ENCODE measurements at regions not wholly inside any gene's neighbourhood (a gene's known extent, or its start where the extent isn't known, plus 50 kb on each side); places are given as distances from the start of the nearest gene placed in this dataset.

DNA sequence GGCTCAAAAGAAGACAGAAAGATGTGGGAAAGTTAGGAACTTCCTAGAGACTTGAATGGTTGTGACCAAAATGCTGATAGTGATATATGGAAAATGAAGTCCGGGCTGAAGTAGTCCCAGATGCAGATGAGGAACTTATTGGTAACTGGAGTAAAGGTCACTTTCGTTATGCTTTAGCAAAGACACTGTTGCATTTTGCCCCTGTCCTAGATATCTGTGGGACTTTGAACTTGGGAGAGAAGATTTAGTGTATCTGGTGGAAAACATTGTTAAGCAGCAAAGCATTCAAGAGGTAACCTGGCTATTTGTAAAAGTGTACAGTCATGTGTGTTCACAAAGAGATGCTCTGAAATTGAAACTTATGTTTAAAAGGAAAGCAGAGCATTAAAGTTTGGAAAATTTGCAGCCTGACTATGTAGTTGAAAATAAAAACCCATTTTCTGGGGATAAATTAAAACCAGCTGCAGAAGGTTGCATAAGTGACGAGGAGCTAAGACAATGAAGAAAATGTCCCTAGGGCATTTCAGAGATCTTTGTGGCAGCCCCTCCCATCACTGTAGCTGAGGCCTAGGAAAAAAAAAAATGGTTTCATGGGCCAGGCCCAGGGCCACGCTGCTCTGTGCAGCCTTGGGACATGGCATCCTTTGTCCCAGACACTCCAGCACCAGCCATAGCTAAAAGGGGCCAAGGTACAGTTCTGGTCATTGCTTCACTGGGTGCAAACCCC lies 1692.2 kb downstream of the HACE1 start:
- TF ChIP-seq, protein P1, sequence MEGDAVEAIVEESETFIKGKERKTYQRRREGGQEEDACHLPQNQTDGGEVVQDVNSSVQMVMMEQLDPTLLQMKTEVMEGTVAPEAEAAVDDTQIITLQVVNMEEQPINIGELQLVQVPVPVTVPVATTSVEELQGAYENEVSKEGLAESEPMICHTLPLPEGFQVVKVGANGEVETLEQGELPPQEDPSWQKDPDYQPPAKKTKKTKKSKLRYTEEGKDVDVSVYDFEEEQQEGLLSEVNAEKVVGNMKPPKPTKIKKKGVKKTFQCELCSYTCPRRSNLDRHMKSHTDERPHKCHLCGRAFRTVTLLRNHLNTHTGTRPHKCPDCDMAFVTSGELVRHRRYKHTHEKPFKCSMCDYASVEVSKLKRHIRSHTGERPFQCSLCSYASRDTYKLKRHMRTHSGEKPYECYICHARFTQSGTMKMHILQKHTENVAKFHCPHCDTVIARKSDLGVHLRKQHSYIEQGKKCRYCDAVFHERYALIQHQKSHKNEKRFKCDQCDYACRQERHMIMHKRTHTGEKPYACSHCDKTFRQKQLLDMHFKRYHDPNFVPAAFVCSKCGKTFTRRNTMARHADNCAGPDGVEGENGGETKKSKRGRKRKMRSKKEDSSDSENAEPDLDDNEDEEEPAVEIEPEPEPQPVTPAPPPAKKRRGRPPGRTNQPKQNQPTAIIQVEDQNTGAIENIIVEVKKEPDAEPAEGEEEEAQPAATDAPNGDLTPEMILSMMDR (IDR thresholded peaks at IDR 0.05): no peak
- TF ChIP-seq ZFX (IDR thresholded peaks at IDR 0.05; ENCODE audit: borderline replicate concordance): no peak
- H3K27ac ChIP-seq: no peak overlapping the region

DNA sequence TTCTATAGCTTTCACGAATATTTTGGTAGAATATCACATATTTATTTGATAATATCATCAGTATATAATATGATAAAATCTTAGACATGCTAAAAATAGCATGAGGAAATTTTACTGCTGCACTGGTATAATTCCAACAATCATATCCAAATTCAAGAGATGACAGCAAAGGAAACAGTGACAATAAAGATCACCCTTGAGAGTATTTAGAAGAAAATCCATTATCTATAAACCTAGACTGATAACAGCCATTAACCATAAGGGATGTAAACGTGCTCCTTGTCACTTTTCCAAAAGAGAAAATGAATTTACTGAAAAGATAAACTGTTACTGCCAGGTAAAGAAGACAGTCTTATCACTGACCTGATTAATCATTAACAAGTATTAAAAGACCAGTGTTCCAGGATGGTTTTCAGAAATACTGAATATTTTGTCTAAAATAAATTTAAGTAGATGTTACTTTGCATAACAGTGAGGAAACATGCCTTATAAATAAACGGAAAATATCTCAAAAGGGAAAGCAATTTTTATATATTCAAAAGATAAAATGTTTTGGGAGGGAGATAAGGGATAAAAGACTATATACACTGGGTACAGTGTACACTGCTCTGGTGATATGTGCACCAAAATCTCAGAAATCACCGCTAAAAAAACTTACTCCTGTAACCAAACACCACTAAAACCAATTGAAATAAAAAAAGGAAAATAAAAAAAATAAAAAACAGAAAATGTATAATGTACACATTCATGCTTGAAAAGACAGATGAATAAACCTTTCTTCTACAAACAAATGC lies 1704.7 kb downstream of the HACE1 start:
- peak overlapping the region; percentile 23; the same call in 1 of the 2 replicates for H3K27ac ChIP-seq
- TF ChIP-seq, protein P1 (IDR thresholded peaks at IDR 0.05): no peak
- TF ChIP-seq ZFX (IDR thresholded peaks at IDR 0.05; ENCODE audit: borderline replicate concordance): no peak

DNA sequence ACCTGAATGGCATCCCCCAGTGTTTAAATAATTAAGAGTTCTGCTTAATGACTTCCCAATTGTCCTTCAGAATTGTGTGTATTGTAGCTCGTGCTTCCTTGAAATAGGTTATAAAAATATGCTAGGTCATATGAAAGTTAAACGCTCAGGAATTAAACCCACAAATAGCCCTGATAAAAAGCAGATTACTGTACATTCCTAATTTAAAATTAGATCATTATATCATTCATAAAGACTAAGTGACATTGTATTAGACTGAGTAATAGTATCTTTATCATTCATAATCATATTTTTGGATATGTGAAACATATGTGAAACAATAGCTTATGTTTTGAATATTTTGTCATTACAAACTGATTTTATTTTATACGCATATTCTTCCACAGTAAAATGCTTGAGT lies 1706.7 kb downstream of the HACE1 start:
- TF ChIP-seq, protein P1 (IDR thresholded peaks at IDR 0.05): no peak
- no peak for TF ChIP-seq ZFX (IDR thresholded peaks at IDR 0.05; ENCODE audit: borderline replicate concordance)
- H3K27ac ChIP-seq: no peak overlapping the region

GRCh38 chr6:103142902-103143301 lies 1716.8 kb downstream of the HACE1 start:
- no peak for TF ChIP-seq ZFX (IDR thresholded peaks at IDR 0.05; ENCODE audit: borderline replicate concordance)
- TF ChIP-seq, protein P1 (IDR thresholded peaks at IDR 0.05): no peak
- H3K27ac ChIP-seq: no peak overlapping the region

DNA sequence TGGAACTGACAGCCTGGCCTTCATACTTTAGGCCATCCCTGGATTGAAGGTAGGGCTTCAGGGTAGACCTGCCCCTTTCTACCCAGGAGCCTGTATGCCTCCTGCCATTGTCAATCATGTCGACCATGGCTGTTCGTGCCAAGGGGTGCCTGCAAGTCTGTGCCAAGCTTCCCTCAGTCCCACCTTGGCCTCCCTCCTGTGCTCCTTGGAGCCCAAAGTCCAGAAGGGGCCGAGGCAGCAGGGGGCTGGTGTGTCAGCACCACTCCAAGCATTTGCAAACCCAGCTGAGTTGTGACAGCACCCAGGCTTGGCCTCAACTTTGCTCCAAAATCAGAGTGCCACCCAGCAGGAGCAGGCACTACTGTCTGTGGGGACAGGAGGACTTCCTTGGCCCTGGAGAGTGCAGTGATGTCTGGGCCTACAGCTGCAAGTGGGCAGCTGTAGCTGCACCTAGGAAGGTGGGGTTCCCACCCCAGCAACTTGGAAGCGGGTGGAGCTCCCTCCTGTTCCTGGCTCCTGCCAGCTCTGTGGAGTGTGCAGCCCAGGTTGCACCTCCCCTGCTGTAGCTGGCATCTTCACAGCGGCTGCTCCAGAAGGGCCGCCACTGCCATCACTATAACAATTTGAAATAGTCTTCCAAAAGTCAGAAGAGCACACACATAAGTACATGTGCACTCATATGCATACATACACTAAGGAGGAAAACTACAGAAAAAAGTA lies 1719.3 kb downstream of the HACE1 start:
- no peak overlapping the region for H3K27ac ChIP-seq
- TF ChIP-seq, protein P1 (IDR thresholded peaks at IDR 0.05): no peak
- TF ChIP-seq ZFX (IDR thresholded peaks at IDR 0.05; ENCODE audit: borderline replicate concordance): no peak

GRCh38 chr6:103139377-103139776 lies 1720.3 kb downstream of the HACE1 start:
- no peak overlapping the region for H3K27ac ChIP-seq
- TF ChIP-seq, protein P1 (IDR thresholded peaks at IDR 0.05): no peak
- TF ChIP-seq ZFX (IDR thresholded peaks at IDR 0.05; ENCODE audit: borderline replicate concordance): no peak

All from 22Rv1 (cell line).